DMS153 treated with DMSO at 0.1 percent for 48 hours (cell line): ENCODE measurements at regions not wholly inside any gene's neighbourhood (a gene's known extent, or its start where the extent isn't known, plus 50 kb on each side); places are given as distances from the start of the nearest gene placed in this dataset.

ENCODE experiments used
- DNase-seq: peaks from one replicate; lab custom pipeline; 2025; ENCODE audit not compliant: unreplicated experiment; lab: John Stamatoyannopoulos, UW

- no peak for DNase-seq
These were observed 936.0 kb upstream of the SLC10A2 start for GRCh38 chr13:104002216-104002615.

- no peak for DNase-seq
These were observed 935.5 kb upstream of the SLC10A2 start for GRCh38 chr13:104001766-104002165.

GRCh38 chr13:103996733-103997132 is 930.5 kb upstream of the SLC10A2 start:
- DNase-seq = no peak

GRCh38 chr13:103983948-103984347 is 917.7 kb upstream of the SLC10A2 start:
- DNase-seq = no peak

- DNase-seq = no peak
These were observed 910.2 kb upstream of the SLC10A2 start for GRCh38 chr13:103976371-103976770.

- DNase-seq = no peak
These were observed 907.5 kb upstream of the SLC10A2 start for GRCh38 chr13:103973740-103974139.

- no peak for DNase-seq
These were observed 903.4 kb upstream of the SLC10A2 start for GRCh38 chr13:103969520-103970050.

- no peak for DNase-seq
These were observed 899.5 kb upstream of the SLC10A2 start for GRCh38 chr13:103965506-103966243.

- DNase-seq = no peak
These were observed 895.6 kb upstream of the SLC10A2 start for GRCh38 chr13:103961784-103962183.

GRCh38 chr13:103961129-103961528 is 894.9 kb upstream of the SLC10A2 start:
- DNase-seq = no peak

GRCh38 chr13:103960001-103960400 is 893.8 kb upstream of the SLC10A2 start:
- DNase-seq = no peak

GRCh38 chr13:103958691-103959090 is 892.5 kb upstream of the SLC10A2 start:
- no peak for DNase-seq

- no peak for DNase-seq
These were observed 891.7 kb upstream of the SLC10A2 start for GRCh38 chr13:103957939-103958338.

GRCh38 chr13:103953859-103954258 is 887.6 kb upstream of the SLC10A2 start:
- no peak for DNase-seq

GRCh38 chr13:103952183-103952582 is 886.0 kb upstream of the SLC10A2 start:
- DNase-seq = no peak

- no peak for DNase-seq
These were observed 882.2 kb upstream of the SLC10A2 start for GRCh38 chr13:103948426-103948825.

GRCh38 chr13:103945836-103946235 is 879.6 kb upstream of the SLC10A2 start:
- no peak for DNase-seq

GRCh38 chr13:103941506-103942140 is 875.4 kb upstream of the SLC10A2 start:
- no peak for DNase-seq

GRCh38 chr13:103935117-103935516 is 868.9 kb upstream of the SLC10A2 start:
- no peak for DNase-seq

GRCh38 chr13:103931885-103932284 is 865.7 kb upstream of the SLC10A2 start:
- DNase-seq = no peak

GRCh38 chr13:103931331-103931845 is 865.2 kb upstream of the SLC10A2 start:
- DNase-seq = no peak

- no peak for DNase-seq
These were observed 859.9 kb upstream of the SLC10A2 start for GRCh38 chr13:103926118-103926517.
